HUES6 (cell line): ENCODE measurements at regions not wholly inside any gene's neighbourhood (a gene's known extent, or its start where the extent isn't known, plus 50 kb on each side); places are given as distances from the start of the nearest gene placed in this dataset.

Experiments used
- H3K27ac ChIP-seq: 2 replicates; pipeline ENCODE4 v1.7.0; 2013; ENCODE audit warnings: low read depth, mild to moderate bottlenecking, low read length, inconsistent platforms
- H3K27me3 ChIP-seq: 2 replicates; pipeline ENCODE4 v1.6.1; 2013; ENCODE audit warnings: low read length; ENCODE audit not compliant: control insufficient read depth, insufficient read depth
- H3K36me3 ChIP-seq: 2 replicates; pipeline ENCODE4 v1.6.1; 2013; ENCODE audit warnings: low read length; ENCODE audit not compliant: control insufficient read depth, insufficient read depth
- H3K4me1 ChIP-seq: 2 replicates; pipeline ENCODE4 v1.6.1; 2013; ENCODE audit warnings: low read length; ENCODE audit not compliant: control insufficient read depth, insufficient read depth
- H3K4me3 ChIP-seq: 2 replicates; pipeline ENCODE4 v1.5.1; 2013; ENCODE audit warnings: low read depth, low read length
- H3K9ac ChIP-seq: one replicate; pipeline ENCODE4 v1.6.1; 2013; ENCODE audit warnings: mild to moderate bottlenecking, low read length
- H3K9me3 ChIP-seq: 2 replicates; pipeline ENCODE4 v1.6.1; 2013; ENCODE audit warnings: low read depth, low read length; ENCODE audit not compliant: control insufficient read depth, insufficient read depth

GRCh38 chr7:13414661-13415107 is 574.8 kb downstream of the ETV1 start:
- Histone ChIP-seq H3K9ac (no peak overlapping the region), H3K27ac (no peak overlapping the region), H3K36me3 (no peaks in the 10 kb centered on the region), H3K4me3 (no peak overlapping the region), H3K4me1 (no peaks in the 10 kb centered on the region; the same call in 1 of the 2 replicates), H3K9me3 (no peaks in the 10 kb centered on the region), H3K27me3 (no peaks in the 10 kb centered on the region)

DNA sequence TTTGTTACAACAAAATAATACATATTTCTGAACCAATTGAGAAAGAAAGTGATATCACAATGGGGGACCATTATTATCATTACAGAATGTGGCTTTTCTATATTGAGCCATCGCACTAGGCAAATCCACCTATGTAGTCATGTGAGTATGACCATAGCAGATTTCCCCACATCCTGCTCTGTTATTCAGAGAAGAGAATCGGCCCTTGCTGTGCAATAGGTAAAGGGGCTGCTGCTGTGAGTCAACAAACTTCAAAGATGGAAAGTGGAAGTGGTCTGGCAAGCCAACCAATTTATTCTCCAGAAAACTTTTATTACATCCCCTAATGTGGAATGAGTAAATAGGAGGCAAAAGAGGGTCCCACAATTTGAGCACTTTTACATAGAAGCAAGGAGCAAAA is 573.4 kb downstream of the ETV1 start:
- no peak overlapping the region for H3K9ac ChIP-seq
- H3K27ac ChIP-seq = no peak overlapping the region
- H3K4me3 ChIP-seq = no peak overlapping the region
- H3K9me3 ChIP-seq = no peaks in the 10 kb centered on the region; the same call in 1 of the 2 replicates
- H3K4me1 ChIP-seq = no peaks in the 10 kb centered on the region; the same call in 1 of the 2 replicates
- no peaks in the 10 kb centered on the region for H3K36me3 ChIP-seq
- H3K27me3 ChIP-seq = no peaks in the 10 kb centered on the region

DNA sequence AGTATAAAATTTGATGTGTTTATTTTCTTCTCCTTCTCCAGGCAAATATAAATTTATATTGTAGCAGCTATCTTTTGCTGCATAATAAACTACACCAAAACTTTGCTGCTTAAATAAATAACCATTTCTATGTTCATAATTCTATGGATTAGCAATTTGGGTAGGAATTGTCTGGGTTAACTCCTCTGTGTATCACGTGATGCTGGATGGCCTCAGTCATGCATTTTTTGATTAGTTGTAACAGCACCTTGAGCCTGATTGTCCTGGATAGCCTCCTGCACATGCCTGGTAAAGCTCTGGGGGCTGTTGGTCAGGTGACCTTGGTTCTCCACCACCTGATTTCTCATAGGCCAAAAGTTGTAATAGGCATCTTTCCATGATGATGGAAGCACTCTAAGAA is 572.9 kb downstream of the ETV1 start:
- H3K9me3 ChIP-seq = no peaks in the 10 kb centered on the region; the same call in 1 of the 2 replicates
- no peaks in the 10 kb centered on the region for H3K27me3 ChIP-seq
- H3K9ac ChIP-seq = no peak overlapping the region

GRCh38 chr7:13420726-13421125 is 568.7 kb downstream of the ETV1 start:
- no peak overlapping the region for H3K4me3 ChIP-seq
- no peaks in the 10 kb centered on the region; the same call in 1 of the 2 replicates for H3K9me3 ChIP-seq
- H3K27ac ChIP-seq = no peak overlapping the region
- H3K9ac ChIP-seq = no peak overlapping the region
- H3K4me1 ChIP-seq = no peaks in the 10 kb centered on the region
- no peaks in the 10 kb centered on the region for H3K36me3 ChIP-seq
- H3K27me3 ChIP-seq = no peaks in the 10 kb centered on the region

More for the DNA sequence above, 572.9 kb downstream of the ETV1 start:
- no peak overlapping the region for H3K27ac ChIP-seq
- H3K4me1 ChIP-seq = no peaks in the 10 kb centered on the region; the same call in 1 of the 2 replicates
- H3K4me3 ChIP-seq = no peak overlapping the region
- H3K36me3 ChIP-seq = no peaks in the 10 kb centered on the region

- Histone ChIP-seq H3K27me3 (no peaks in the 10 kb centered on the region), H3K9me3 (no peaks in the 10 kb centered on the region; the same call in 1 of the 2 replicates), H3K9ac (no peak overlapping the region), H3K4me1 (no peaks in the 10 kb centered on the region), H3K4me3 (no peak overlapping the region), H3K27ac (no peak overlapping the region), H3K36me3 (no peaks in the 10 kb centered on the region)
Measured at GRCh38 chr7:13421776-13422175, 567.7 kb downstream of the ETV1 start.

DNA sequence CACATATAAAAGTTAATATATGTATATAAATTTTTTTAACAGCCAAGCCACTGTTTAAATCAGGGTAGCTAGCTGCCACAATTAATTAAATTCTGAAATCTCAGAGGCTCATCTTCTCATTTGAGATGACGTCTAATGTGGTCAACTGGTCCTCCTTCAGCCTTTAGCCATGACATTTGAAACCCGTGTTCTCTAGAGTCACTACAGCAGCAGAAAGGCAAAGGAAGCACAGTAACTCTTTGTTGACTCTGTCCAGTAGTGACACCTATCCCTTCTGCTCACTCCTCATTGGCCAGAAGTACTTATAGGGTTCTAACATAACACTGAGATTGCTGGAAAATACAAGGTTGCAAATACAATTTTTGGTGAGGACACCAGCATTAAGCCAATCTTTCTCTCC is 555.5 kb downstream of the ETV1 start:
- H3K27ac ChIP-seq = no peak overlapping the region
- no peak overlapping the region for H3K4me3 ChIP-seq
- no peak overlapping the region for H3K9ac ChIP-seq
- H3K27me3 ChIP-seq = no peaks in the 10 kb centered on the region
- H3K36me3 ChIP-seq = no peaks in the 10 kb centered on the region
- no peaks in the 10 kb centered on the region for H3K4me1 ChIP-seq
- H3K9me3 ChIP-seq = no peaks in the 10 kb centered on the region

GRCh38 chr7:13442226-13442625 is 547.2 kb downstream of the ETV1 start:
- Histone ChIP-seq H3K27ac (no peak overlapping the region), H3K4me1 (no peaks in the 10 kb centered on the region), H3K4me3 (no peak overlapping the region), H3K9ac (no peak overlapping the region), H3K9me3 (no peaks in the 10 kb centered on the region), H3K27me3 (no peaks in the 10 kb centered on the region), H3K36me3 (no peaks in the 10 kb centered on the region)

DNA sequence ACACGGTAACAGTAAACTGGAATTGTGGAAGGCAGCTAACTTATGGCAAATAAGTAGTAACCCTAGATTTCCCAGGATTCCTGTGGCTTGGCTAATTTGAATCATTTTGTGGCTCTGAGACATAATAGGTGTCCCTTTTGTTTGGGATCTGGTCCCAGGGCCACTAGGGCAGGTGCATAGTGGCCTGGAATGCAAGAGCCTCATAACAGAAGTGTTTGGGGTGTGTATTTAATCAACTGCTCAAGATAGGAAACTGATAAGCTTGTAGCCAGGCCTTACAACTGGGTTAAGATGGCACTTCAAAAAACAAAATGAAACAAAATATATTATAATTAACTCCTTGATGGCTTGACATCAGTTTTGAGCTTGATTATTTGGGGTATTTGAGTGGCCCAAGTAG is 541.8 kb downstream of the ETV1 start:
- Histone ChIP-seq H3K27ac (no peak overlapping the region), H3K9ac (no peak overlapping the region), H3K27me3 (no peaks in the 10 kb centered on the region), H3K4me1 (no peaks in the 10 kb centered on the region), H3K9me3 (no peaks in the 10 kb centered on the region), H3K36me3 (no peaks in the 10 kb centered on the region), H3K4me3 (no peak overlapping the region)

- Histone ChIP-seq H3K36me3 (no peaks in the 10 kb centered on the region), H3K9me3 (no peaks in the 10 kb centered on the region), H3K9ac (no peak overlapping the region), H3K27me3 (no peaks in the 10 kb centered on the region), H3K4me3 (no peak overlapping the region), H3K4me1 (no peaks in the 10 kb centered on the region), H3K27ac (no peak overlapping the region)
Measured at GRCh38 chr7:13448243-13448642, 541.2 kb downstream of the ETV1 start.

DNA sequence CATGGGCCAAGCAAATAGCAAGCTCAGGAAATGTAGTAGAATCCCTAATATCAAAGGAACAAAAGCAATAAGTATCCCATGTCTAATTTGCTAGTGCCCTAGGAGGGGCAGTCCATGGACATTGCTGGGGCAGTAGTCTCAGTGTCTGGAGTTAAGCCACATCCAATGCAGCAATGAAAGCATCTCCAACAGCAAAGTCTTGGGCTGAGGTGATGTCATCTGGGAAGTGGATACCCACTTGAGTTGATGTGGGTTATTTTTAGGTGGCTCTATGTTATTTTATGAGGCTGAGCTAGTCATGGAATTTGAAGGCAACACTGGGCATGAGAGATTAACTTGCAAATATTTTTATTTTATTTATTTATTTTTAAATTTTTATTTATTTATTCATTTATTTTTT is 540.0 kb downstream of the ETV1 start:
- H3K9me3 ChIP-seq = no peaks in the 10 kb centered on the region
- H3K27me3 ChIP-seq = no peaks in the 10 kb centered on the region
- no peak overlapping the region for H3K9ac ChIP-seq

DNA sequence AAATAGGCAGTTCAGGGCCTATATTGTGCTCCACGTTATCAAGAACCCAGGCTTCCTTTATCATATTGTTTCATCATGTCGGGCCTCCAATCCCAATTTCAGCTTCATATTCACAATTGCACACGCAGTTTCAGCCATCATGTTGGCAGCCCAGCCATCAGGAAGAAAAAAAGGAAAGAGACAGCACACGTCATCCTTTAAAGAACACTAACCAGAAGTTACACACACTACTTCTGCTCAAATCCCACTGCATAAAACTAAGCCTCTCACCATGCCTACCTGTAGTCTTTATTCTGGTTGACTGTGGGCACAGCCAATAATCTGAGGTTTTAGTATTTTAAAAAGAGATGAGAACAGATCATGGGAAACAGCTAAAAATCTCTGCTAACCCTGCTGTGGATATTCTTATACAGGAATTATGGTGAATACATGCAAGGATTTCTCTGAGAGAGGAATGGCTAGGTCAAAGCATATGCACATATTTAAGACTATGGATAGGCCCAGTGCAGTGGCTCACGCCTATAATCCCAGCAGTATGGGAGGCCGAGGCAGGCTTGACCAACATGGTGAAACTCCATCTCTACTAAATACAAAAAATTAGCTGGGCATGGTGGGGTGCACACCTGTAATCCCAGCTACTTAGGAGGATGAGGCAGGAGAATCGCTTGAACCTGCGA is 534.4 kb downstream of the ETV1 start:
- H3K4me3 ChIP-seq = no peak overlapping the region
- no peaks in the 10 kb centered on the region for H3K36me3 ChIP-seq
- no peaks in the 10 kb centered on the region for H3K4me1 ChIP-seq
- H3K27me3 ChIP-seq = no peaks in the 10 kb centered on the region
- no peak overlapping the region for H3K9ac ChIP-seq
- no peaks in the 10 kb centered on the region for H3K9me3 ChIP-seq
- H3K27ac ChIP-seq = no peak overlapping the region

More for the DNA sequence above, 540.0 kb downstream of the ETV1 start:
- Histone ChIP-seq H3K4me1 (no peaks in the 10 kb centered on the region), H3K27ac (no peak overlapping the region), H3K36me3 (no peaks in the 10 kb centered on the region), H3K4me3 (no peak overlapping the region)
